ENCODE measurements at regions not wholly inside any gene's neighbourhood (a gene's known extent, or its start where the extent isn't known, plus 50 kb on each side); places are given as distances from the start of the nearest gene placed in this dataset.

DNA sequence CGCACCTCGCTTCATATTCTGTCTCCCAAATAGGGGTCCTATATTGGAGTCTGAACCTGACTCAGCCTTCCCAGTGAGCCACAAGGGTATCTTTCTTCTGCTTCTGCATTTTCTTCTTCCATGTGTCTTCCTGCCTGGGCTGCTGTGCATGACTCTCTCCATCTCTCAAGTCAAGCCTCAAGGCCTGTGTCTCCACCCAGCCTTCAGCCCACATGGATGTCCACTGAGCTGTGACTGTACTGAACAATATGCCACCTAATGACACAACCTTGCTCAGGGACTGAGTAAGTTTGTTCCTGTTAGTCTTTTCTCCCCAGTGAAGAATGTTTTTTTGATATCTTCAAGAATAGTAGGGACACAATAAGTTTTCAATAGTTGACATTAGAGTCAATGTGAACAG lies 162.7 kb upstream of the TBX20 start:
- no peaks in the 10 kb centered on the region for H3K4me1 Mint-ChIP-seq (ENCODE audit: low read depth)
- intact Hi-C loops (cut with micrococcal nuclease), result no loop called here
- no peaks in the 10 kb centered on the region for H3K9me3 Mint-ChIP-seq
- DNase-seq (ENCODE audit: low spot score), result no peak
- peaks cover 2% of the 10 kb centered on the region for H3K27me3 Mint-ChIP-seq (ENCODE audit: insufficient read depth)
- H3K27ac Mint-ChIP-seq, result no peak overlapping the region
- H3K36me3 Mint-ChIP-seq (ENCODE audit: low read depth), result no peaks in the 10 kb centered on the region
- no peak overlapping the region for H3K4me3 Mint-ChIP-seq

DNA sequence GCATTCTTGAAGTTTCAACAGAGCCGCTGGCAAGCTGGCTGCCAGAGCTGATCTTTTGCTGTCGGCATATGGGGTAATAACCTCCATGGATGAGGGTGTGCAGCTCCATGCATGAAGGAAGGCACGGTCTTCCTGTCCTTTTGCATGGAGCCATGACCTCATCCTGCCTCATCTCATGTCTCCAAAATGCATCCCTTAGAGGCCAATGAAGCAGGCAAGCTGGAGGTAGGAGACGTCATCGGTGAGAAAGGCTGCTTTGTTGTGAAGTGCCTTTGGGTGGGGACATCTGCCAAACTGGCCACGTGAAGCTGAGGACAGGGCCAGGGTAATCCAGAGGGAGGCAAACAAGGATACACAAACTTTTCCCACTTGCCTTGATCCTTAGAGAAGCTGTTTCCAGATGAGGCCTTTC lies 161.5 kb upstream of the TBX20 start:
- H3K4me3 Mint-ChIP-seq, result no peak overlapping the region
- H3K27ac Mint-ChIP-seq, result no peak overlapping the region
- H3K27me3 Mint-ChIP-seq (ENCODE audit: insufficient read depth), result peaks cover 3% of the 10 kb centered on the region
- H3K9me3 Mint-ChIP-seq, result no peaks in the 10 kb centered on the region
- intact Hi-C loops (cut with micrococcal nuclease), result no loop called here
- no peaks in the 10 kb centered on the region for H3K36me3 Mint-ChIP-seq (ENCODE audit: low read depth)
- no peak for DNase-seq (ENCODE audit: low spot score)
- H3K4me1 Mint-ChIP-seq (ENCODE audit: low read depth), result no peaks in the 10 kb centered on the region

DNA sequence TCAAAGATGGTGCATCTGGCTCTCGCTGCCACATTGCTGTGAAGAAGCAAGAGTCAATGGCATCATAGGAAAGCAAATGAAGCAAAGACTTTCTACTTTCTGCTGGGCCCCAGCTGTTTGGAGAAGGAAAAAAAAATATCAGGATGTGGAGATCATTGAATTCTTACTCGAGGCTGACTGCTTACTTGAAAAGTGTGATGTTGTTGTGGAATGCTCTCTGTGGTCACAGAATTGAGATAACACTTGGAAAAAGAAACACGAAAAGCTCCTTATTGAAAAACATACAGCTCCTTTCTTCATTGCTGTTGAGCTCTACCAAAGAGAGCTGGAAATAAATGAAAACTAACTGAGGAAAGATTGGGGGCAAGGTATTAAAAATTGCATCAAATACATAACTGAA lies 157.4 kb upstream of the TBX20 start:
- H3K36me3 Mint-ChIP-seq (ENCODE audit: low read depth), result no peaks in the 10 kb centered on the region
- H3K27ac Mint-ChIP-seq, result no peak overlapping the region
- no peak overlapping the region for H3K4me3 Mint-ChIP-seq
- no peaks in the 10 kb centered on the region for H3K9me3 Mint-ChIP-seq
- no peaks in the 10 kb centered on the region for H3K4me1 Mint-ChIP-seq (ENCODE audit: low read depth)
- intact Hi-C loops (cut with micrococcal nuclease), result no loop called here
- H3K27me3 Mint-ChIP-seq (ENCODE audit: insufficient read depth), result peaks cover 13% of the 10 kb centered on the region
- no peak for DNase-seq (ENCODE audit: low spot score)

DNA sequence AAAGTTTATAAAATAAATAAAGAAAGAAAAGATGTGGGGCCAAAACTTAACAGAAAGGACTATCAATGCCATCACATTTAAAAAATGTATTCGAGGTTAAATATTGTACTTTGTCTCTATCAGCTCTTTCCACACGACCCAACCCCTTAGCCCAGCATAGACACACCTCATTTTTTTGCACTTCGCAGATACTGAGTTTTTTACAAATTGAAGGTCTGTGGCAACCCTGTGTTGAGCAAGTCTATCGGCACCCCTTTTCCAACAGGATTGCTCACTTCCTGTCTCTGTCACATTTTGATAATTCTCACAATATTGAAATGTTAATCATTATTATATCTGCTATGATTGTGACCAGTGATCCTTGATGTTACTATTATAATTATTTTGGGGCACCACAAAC lies 151.6 kb upstream of the TBX20 start:
- Mint-ChIP-seq H3K4me1 (ENCODE audit: low read depth) (no peaks in the 10 kb centered on the region), H3K9me3 (no peaks in the 10 kb centered on the region), H3K36me3 (ENCODE audit: low read depth) (no peaks in the 10 kb centered on the region), H3K4me3 (no peak overlapping the region), H3K27me3 (ENCODE audit: insufficient read depth) (peaks cover 11% of the 10 kb centered on the region), H3K27ac (no peak overlapping the region)
- DNase-seq (ENCODE audit: low spot score), result no peak
- intact Hi-C loops (cut with micrococcal nuclease), result no loop called here

DNA sequence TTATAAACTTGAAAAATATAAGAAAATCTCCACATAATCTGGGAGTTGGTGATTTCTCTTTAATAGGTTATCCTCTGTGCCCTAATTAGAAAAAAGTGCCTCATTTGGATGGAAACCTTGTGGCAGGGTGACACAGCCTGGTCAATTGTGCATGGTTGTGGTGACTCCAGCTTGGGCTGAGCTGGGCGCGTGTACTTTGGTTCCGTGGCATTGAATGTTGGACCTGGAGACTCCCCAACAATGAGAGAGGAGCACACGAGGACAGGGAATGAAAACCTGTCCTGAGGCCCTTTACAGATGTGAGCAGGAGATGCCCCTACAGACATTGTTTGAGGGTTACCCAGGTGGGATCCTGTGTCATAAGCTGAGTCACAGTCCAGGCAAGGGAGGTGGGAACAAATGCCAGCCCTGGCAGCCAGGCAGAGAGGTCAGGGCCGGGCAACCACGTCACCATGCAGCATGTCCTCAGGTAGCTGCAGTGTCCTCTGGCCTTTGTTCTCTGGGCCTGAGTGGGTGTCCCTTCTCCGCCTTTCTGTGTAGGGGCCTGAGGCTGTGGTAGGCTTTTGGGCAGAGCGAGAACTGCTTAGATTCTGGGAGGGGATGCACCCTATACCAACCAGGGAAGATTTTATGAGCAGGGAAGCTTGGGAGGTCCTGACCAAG lies 147.4 kb upstream of the TBX20 start:
- peaks cover 11% of the 10 kb centered on the region for H3K27me3 Mint-ChIP-seq (ENCODE audit: insufficient read depth)
- intact Hi-C loops (cut with micrococcal nuclease), result no loop called here
- no peaks in the 10 kb centered on the region for H3K36me3 Mint-ChIP-seq (ENCODE audit: low read depth)
- H3K9me3 Mint-ChIP-seq, result no peaks in the 10 kb centered on the region
- H3K27ac Mint-ChIP-seq, result no peak overlapping the region
- H3K4me1 Mint-ChIP-seq (ENCODE audit: low read depth), result no peaks in the 10 kb centered on the region
- DNase-seq (ENCODE audit: low spot score), result no peak
- H3K4me3 Mint-ChIP-seq, result no peak overlapping the region

DNA sequence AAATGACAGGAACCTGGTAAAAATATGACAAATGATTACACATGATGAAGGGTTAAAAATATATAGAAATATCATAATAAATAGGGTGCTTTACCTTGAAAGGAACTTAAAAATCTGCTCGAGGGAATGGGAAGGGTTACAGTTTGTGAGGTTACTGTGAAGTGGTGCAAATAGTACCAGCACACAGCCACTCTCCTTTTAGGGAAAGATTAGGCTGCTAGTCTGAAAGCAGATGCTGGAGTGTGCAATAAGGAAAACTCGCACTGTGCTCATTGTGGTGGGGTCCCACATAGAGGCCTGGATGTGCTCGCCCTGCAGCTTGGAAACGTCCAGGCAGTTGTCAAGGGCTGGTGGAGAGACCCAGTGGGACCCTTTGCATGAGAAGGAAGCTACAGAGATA lies 145.9 kb upstream of the TBX20 start:
- intact Hi-C loops (cut with micrococcal nuclease), result no loop called here
- DNase-seq (ENCODE audit: low spot score), result no peak
- no peak overlapping the region for H3K27ac Mint-ChIP-seq
- no peaks in the 10 kb centered on the region for H3K4me1 Mint-ChIP-seq (ENCODE audit: low read depth)
- no peaks in the 10 kb centered on the region for H3K36me3 Mint-ChIP-seq (ENCODE audit: low read depth)
- no peaks in the 10 kb centered on the region for H3K9me3 Mint-ChIP-seq
- peaks cover 11% of the 10 kb centered on the region for H3K27me3 Mint-ChIP-seq (ENCODE audit: insufficient read depth)
- no peak overlapping the region for H3K4me3 Mint-ChIP-seq

DNA sequence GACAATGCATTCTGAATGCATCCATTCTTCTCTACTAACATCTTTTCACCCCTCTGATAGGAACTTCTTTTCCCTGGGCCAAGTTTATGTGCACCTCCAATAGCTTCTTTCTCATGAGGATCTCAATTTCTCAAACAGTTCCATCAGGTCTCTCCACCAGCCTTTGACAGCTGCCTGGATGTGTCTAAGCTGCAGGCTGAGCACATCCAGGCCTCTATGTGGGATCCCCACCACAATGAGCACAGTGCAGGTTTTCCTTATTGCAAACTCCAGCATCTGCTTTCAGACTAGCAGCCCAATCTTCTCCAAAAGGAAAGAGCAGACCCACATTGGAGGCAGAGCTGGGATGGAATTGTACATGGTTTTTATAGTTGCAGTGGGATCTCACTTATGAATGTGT lies 145.3 kb upstream of the TBX20 start:
- Mint-ChIP-seq H3K9me3 (no peaks in the 10 kb centered on the region), H3K4me1 (ENCODE audit: low read depth) (no peaks in the 10 kb centered on the region), H3K36me3 (ENCODE audit: low read depth) (no peaks in the 10 kb centered on the region), H3K4me3 (no peak overlapping the region), H3K27me3 (ENCODE audit: insufficient read depth) (peaks cover 11% of the 10 kb centered on the region), H3K27ac (no peak overlapping the region)
- DNase-seq (ENCODE audit: low spot score), result no peak
- intact Hi-C loops (cut with micrococcal nuclease), result no loop called here

DNA sequence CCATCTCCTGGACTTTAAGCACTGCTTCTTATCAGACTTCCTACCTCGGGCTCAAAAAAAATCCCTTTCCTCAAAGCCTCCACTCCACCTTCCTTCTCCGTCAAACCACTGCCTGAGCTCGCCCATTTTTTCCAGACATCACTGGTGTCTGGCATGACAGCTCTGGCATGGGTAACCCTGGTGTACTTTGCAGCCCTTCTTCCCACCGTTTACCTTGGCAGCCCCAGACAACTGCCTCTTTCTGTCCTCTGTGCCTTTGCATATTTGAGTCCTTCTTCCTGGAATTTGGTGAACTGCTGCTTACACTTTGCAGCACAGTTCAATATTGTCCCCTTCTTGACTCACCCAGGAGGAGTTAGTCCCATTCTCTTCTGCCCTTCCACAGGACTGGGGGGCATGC lies 144.6 kb upstream of the TBX20 start:
- Mint-ChIP-seq H3K27me3 (ENCODE audit: insufficient read depth) (peaks cover 11% of the 10 kb centered on the region), H3K27ac (no peak overlapping the region), H3K4me3 (no peak overlapping the region), H3K36me3 (ENCODE audit: low read depth) (no peaks in the 10 kb centered on the region), H3K4me1 (ENCODE audit: low read depth) (no peaks in the 10 kb centered on the region), H3K9me3 (no peaks in the 10 kb centered on the region)
- no peak for DNase-seq (ENCODE audit: low spot score)
- intact Hi-C loops (cut with micrococcal nuclease), result no loop called here

DNA sequence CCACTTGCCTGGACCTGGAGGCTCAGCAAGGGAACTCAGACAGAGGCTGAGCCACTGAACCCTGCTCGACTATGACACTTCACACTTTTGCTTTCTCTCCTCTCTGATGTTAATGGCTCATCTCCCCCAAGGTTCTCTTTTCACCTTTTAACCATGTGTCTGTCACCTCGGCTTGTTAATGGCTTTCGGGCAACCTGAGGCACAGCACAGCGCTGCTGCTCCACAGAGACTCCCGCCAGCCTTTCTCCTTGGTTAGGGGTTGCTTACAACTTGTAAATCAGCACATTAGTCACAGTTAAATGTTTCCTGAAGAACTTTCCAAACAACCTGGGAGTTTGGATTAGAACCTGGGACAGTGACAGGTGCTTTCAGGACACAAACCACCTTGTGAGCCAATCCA lies 136.2 kb upstream of the TBX20 start:
- intact Hi-C loops (cut with micrococcal nuclease), result no loop called here
- no peak for DNase-seq (ENCODE audit: low spot score)
- H3K9me3 Mint-ChIP-seq, result no peaks in the 10 kb centered on the region
- peaks cover 2% of the 10 kb centered on the region for H3K27me3 Mint-ChIP-seq (ENCODE audit: insufficient read depth)
- H3K36me3 Mint-ChIP-seq (ENCODE audit: low read depth), result no peaks in the 10 kb centered on the region
- H3K4me3 Mint-ChIP-seq, result no peak overlapping the region
- no peak overlapping the region for H3K27ac Mint-ChIP-seq
- H3K4me1 Mint-ChIP-seq (ENCODE audit: low read depth), result no peaks in the 10 kb centered on the region

DNA sequence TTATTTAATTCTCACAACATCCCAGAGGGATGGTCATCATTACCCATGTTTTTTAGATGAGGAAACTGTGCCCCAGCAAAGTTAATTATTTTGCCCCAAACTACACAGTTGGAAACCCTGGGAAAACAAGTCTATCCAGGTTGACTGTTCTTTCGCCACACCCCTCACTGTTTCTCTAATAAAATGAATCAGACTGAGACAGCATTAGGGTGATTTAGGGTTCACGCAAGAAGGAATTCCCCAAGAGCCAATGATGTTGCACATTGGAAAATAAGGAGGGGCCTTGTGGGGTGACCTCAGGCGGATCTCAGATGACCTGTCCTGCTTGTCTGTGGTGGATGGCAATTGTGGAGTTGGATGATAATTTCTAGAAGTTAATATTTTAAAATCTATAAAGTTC lies 135.7 kb upstream of the TBX20 start:
- no peak overlapping the region for H3K27ac Mint-ChIP-seq
- no peak for DNase-seq (ENCODE audit: low spot score)
- H3K4me3 Mint-ChIP-seq, result no peak overlapping the region
- H3K9me3 Mint-ChIP-seq, result no peaks in the 10 kb centered on the region
- peaks cover 7% of the 10 kb centered on the region for H3K27me3 Mint-ChIP-seq (ENCODE audit: insufficient read depth)
- H3K36me3 Mint-ChIP-seq (ENCODE audit: low read depth), result no peaks in the 10 kb centered on the region
- intact Hi-C loops (cut with micrococcal nuclease), result no loop called here
- H3K4me1 Mint-ChIP-seq (ENCODE audit: low read depth), result no peaks in the 10 kb centered on the region

DNA sequence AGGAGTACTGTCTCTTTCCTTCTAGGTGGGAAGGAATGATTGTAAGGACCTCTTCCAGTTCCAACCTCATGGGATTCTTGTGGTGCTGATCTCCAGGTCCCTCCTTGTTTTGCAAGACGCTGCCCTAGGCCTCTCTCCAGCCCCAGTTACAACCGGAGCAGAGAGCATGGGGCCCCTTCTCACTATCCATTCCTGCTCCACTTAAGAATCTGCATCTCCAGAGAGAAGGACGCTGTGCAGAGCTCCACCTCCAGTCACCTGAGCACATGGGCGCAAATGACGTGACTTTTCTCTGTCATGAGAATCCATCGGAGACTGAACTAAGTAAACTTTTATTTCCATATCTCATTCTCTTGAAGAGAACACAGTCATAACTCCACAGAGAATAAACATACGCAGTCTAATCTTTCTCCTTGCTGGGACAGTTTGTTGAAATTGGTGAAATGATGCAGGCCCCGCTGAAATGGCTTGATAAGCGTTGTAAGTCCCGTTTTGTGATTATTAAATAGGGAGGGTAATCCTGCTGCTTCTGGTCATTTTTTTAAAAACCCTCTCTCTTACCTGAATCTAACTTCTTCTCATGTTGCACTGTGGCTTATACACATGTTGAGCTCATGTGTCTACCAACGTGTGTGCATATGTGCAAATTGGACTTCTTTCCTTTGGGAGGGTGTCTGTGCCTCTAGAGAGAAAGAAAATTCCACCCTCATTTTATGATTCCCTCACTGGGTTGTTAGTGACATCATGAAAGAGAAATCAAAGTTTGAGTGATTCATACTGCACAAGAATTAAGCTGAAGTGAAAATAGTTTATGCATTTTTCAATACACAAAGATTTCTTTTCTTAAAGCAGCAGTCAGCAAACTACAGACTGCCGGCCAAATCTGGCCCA lies 133.2 kb upstream of the TBX20 start:
- intact Hi-C loops (cut with micrococcal nuclease), result no loop called here
- H3K4me3 Mint-ChIP-seq, result no peak overlapping the region
- no peaks in the 10 kb centered on the region for H3K36me3 Mint-ChIP-seq (ENCODE audit: low read depth)
- H3K27ac Mint-ChIP-seq, result no peak overlapping the region
- DNase-seq (ENCODE audit: low spot score), result no peak
- no peaks in the 10 kb centered on the region for H3K4me1 Mint-ChIP-seq (ENCODE audit: low read depth)
- H3K27me3 Mint-ChIP-seq (ENCODE audit: insufficient read depth), result peaks cover 10% of the 10 kb centered on the region
- no peaks in the 10 kb centered on the region for H3K9me3 Mint-ChIP-seq

DNA sequence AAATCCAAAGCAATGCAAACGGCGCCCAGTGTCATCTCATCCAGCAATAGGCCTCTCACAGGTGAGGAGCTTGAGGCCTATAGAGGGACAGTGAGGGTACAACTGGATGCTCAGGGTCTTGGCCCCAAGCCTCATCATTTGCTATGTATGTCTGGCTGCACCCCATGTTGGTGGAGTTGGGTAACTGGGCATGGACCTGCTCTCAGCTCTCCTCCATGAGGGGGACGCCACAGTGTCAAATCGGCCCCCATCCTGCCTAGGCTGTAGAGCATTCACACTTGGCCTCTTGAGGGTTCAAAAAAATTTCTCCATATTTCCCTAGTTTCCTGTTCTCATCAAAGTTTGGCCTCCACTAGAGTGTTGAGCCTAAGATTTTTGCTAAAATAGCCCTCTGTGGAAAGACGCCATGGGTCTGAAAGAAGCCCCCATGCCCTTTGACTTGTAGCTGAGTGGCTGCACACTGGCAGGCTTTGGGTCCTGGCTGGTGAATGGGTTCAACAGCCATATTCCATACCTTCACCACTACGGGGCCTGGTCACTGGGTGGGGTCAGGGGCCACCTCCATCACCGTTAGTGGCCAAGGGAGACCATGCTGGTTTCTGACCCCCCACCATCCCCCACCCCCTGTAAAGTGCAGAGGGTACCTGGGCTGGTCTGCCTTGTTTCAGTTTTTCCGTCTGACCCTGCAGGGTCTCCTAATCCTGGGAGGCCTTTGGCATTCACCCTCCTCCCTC lies 132.3 kb upstream of the TBX20 start:
- Mint-ChIP-seq H3K4me3 (no peak overlapping the region), H3K9me3 (no peaks in the 10 kb centered on the region), H3K4me1 (ENCODE audit: low read depth) (no peaks in the 10 kb centered on the region), H3K27me3 (ENCODE audit: insufficient read depth) (peaks cover 10% of the 10 kb centered on the region), H3K36me3 (ENCODE audit: low read depth) (no peaks in the 10 kb centered on the region), H3K27ac (no peak overlapping the region)
- no peak for DNase-seq (ENCODE audit: low spot score)
- intact Hi-C loops (cut with micrococcal nuclease), result no loop called here
